Activated naive CD8-positive, alpha-beta T cell treated with anti-CD3 and anti-CD28 coated beads for 36 hours (primary cell): ENCODE measurements at regions not wholly inside any gene's neighbourhood (a gene's known extent, or its start where the extent isn't known, plus 50 kb on each side); places are given as distances from the start of the nearest gene placed in this dataset.

Experiments used
- DNase-seq: peaks from one replicate; pipeline ENCODE4 v3.0.0; 2021
- H3K27ac Mint-ChIP-seq: one replicate; pipeline ENCODE4 v1.8.0; 2022; ENCODE audit warnings: mild to moderate bottlenecking, moderate library complexity, mixed read lengths
- H3K27me3 Mint-ChIP-seq: one replicate; pipeline ENCODE4 v1.8.0; 2022; ENCODE audit warnings: mild to moderate bottlenecking, mixed read lengths
- H3K36me3 Mint-ChIP-seq: one replicate; pipeline ENCODE4 v1.8.0; 2021; ENCODE audit warnings: mild to moderate bottlenecking, mixed read lengths
- H3K4me1 Mint-ChIP-seq: one replicate; pipeline ENCODE4 v1.8.0; 2021; ENCODE audit warnings: mixed read lengths
- H3K4me3 Mint-ChIP-seq: one replicate; pipeline ENCODE4 v1.8.0; 2022; ENCODE audit warnings: mild to moderate bottlenecking, moderate library complexity, mixed read lengths
- H3K9me3 Mint-ChIP-seq: one replicate; pipeline ENCODE4 v1.8.0; 2022; ENCODE audit warnings: mixed read lengths

GRCh38 chr15:70428211-70428822 is 330.6 kb upstream of the TLE3 start:
- Mint-ChIP-seq H3K4me1 (peaks cover 16% of the 10 kb centered on the region), H3K36me3 (peaks cover 3% of the 10 kb centered on the region), H3K27ac (no peak overlapping the region), H3K27me3 (no peaks in the 10 kb centered on the region), H3K4me3 (no peak overlapping the region), H3K9me3 (peaks cover 10% of the 10 kb centered on the region)
- no peak for DNase-seq

GRCh38 chr15:70427167-70428120 is 329.7 kb upstream of the TLE3 start:
- no peaks in the 10 kb centered on the region for H3K27me3 Mint-ChIP-seq
- DNase-seq: no peak
- H3K27ac Mint-ChIP-seq: no peak overlapping the region
- peaks cover 10% of the 10 kb centered on the region for H3K9me3 Mint-ChIP-seq
- H3K36me3 Mint-ChIP-seq: peaks cover 3% of the 10 kb centered on the region
- H3K4me1 Mint-ChIP-seq: peaks cover 16% of the 10 kb centered on the region
- no peak overlapping the region for H3K4me3 Mint-ChIP-seq

- Mint-ChIP-seq H3K27ac (no peak overlapping the region), H3K4me1 (peaks cover 16% of the 10 kb centered on the region), H3K4me3 (no peak overlapping the region), H3K9me3 (peaks cover 10% of the 10 kb centered on the region), H3K27me3 (no peaks in the 10 kb centered on the region), H3K36me3 (peaks cover 3% of the 10 kb centered on the region)
- no peak for DNase-seq
These were observed 328.5 kb upstream of the TLE3 start for GRCh38 chr15:70426096-70426821.

GRCh38 chr15:70424937-70425411 is 327.3 kb upstream of the TLE3 start:
- H3K36me3 Mint-ChIP-seq: peaks cover 3% of the 10 kb centered on the region
- peaks cover 10% of the 10 kb centered on the region for H3K9me3 Mint-ChIP-seq
- H3K4me1 Mint-ChIP-seq: peaks cover 16% of the 10 kb centered on the region
- peak overlapping the region; percentile 11 for H3K27ac Mint-ChIP-seq
- H3K4me3 Mint-ChIP-seq: no peak overlapping the region
- H3K27me3 Mint-ChIP-seq: no peaks in the 10 kb centered on the region
- DNase-seq: peak; percentile 33

GRCh38 chr15:70423267-70423666 is 325.6 kb upstream of the TLE3 start:
- H3K4me1 Mint-ChIP-seq: peaks cover 16% of the 10 kb centered on the region

GRCh38 chr15:70422342-70422741 is 324.6 kb upstream of the TLE3 start:
- Mint-ChIP-seq H3K27ac (no peak overlapping the region), H3K9me3 (peaks cover 5% of the 10 kb centered on the region), H3K36me3 (no peaks in the 10 kb centered on the region), H3K27me3 (no peaks in the 10 kb centered on the region), H3K4me1 (peaks cover 16% of the 10 kb centered on the region), H3K4me3 (no peak overlapping the region)
- no peak for DNase-seq

More at GRCh38 chr15:70423267-70423666, 325.6 kb upstream of the TLE3 start:
- no peak for DNase-seq
- H3K27me3 Mint-ChIP-seq: no peaks in the 10 kb centered on the region
- H3K9me3 Mint-ChIP-seq: peaks cover 5% of the 10 kb centered on the region
- no peaks in the 10 kb centered on the region for H3K36me3 Mint-ChIP-seq
- no peak overlapping the region for H3K4me3 Mint-ChIP-seq
- H3K27ac Mint-ChIP-seq: no peak overlapping the region

GRCh38 chr15:70420948-70421482 is 323.3 kb upstream of the TLE3 start:
- peaks cover 16% of the 10 kb centered on the region for H3K4me1 Mint-ChIP-seq
- H3K27ac Mint-ChIP-seq: no peak overlapping the region
- no peak overlapping the region for H3K4me3 Mint-ChIP-seq
- H3K9me3 Mint-ChIP-seq: peaks cover 5% of the 10 kb centered on the region
- DNase-seq: no peak
- no peaks in the 10 kb centered on the region for H3K36me3 Mint-ChIP-seq
- H3K27me3 Mint-ChIP-seq: no peaks in the 10 kb centered on the region

- no peak overlapping the region for H3K27ac Mint-ChIP-seq
- H3K4me3 Mint-ChIP-seq: no peak overlapping the region
- H3K9me3 Mint-ChIP-seq: peaks cover 5% of the 10 kb centered on the region
- DNase-seq: no peak
- H3K27me3 Mint-ChIP-seq: no peaks in the 10 kb centered on the region
- H3K4me1 Mint-ChIP-seq: peaks cover 10% of the 10 kb centered on the region
- no peaks in the 10 kb centered on the region for H3K36me3 Mint-ChIP-seq
These were observed 322.6 kb upstream of the TLE3 start for GRCh38 chr15:70420086-70420947.

GRCh38 chr15:70418943-70419342 is 321.2 kb upstream of the TLE3 start:
- no peak overlapping the region for H3K27ac Mint-ChIP-seq
- no peak for DNase-seq
- no peaks in the 10 kb centered on the region for H3K9me3 Mint-ChIP-seq
- no peak overlapping the region for H3K4me3 Mint-ChIP-seq
- no peaks in the 10 kb centered on the region for H3K27me3 Mint-ChIP-seq
- no peaks in the 10 kb centered on the region for H3K36me3 Mint-ChIP-seq
- H3K4me1 Mint-ChIP-seq: no peaks in the 10 kb centered on the region

- Mint-ChIP-seq H3K27me3 (no peaks in the 10 kb centered on the region), H3K4me1 (no peaks in the 10 kb centered on the region), H3K4me3 (no peak overlapping the region), H3K27ac (no peak overlapping the region), H3K9me3 (no peaks in the 10 kb centered on the region), H3K36me3 (no peaks in the 10 kb centered on the region)
- no peak for DNase-seq
These were observed 319.8 kb upstream of the TLE3 start for GRCh38 chr15:70417535-70417934.

- H3K4me3 Mint-ChIP-seq: no peak overlapping the region
- no peaks in the 10 kb centered on the region for H3K27me3 Mint-ChIP-seq
- no peaks in the 10 kb centered on the region for H3K9me3 Mint-ChIP-seq
These were observed 319.1 kb upstream of the TLE3 start for GRCh38 chr15:70416829-70417228.

GRCh38 chr15:70415398-70415797 is 317.7 kb upstream of the TLE3 start:
- Mint-ChIP-seq H3K9me3 (no peaks in the 10 kb centered on the region), H3K27ac (no peak overlapping the region), H3K4me1 (no peaks in the 10 kb centered on the region), H3K27me3 (no peaks in the 10 kb centered on the region), H3K4me3 (no peak overlapping the region), H3K36me3 (no peaks in the 10 kb centered on the region)
- no peak for DNase-seq

More at GRCh38 chr15:70416829-70417228, 319.1 kb upstream of the TLE3 start:
- Mint-ChIP-seq H3K27ac (no peak overlapping the region), H3K36me3 (no peaks in the 10 kb centered on the region), H3K4me1 (no peaks in the 10 kb centered on the region)
- no peak for DNase-seq

- Mint-ChIP-seq H3K4me1 (no peaks in the 10 kb centered on the region), H3K27ac (no peak overlapping the region), H3K27me3 (no peaks in the 10 kb centered on the region), H3K36me3 (no peaks in the 10 kb centered on the region), H3K9me3 (no peaks in the 10 kb centered on the region), H3K4me3 (no peak overlapping the region)
- DNase-seq: no peak
These were observed 316.9 kb upstream of the TLE3 start for GRCh38 chr15:70414626-70415025.

- no peaks in the 10 kb centered on the region for H3K36me3 Mint-ChIP-seq
- no peak overlapping the region for H3K4me3 Mint-ChIP-seq
- H3K9me3 Mint-ChIP-seq: no peaks in the 10 kb centered on the region
- DNase-seq: no peak
- no peak overlapping the region for H3K27ac Mint-ChIP-seq
- no peaks in the 10 kb centered on the region for H3K27me3 Mint-ChIP-seq
- H3K4me1 Mint-ChIP-seq: no peaks in the 10 kb centered on the region
These were observed 315.1 kb upstream of the TLE3 start for GRCh38 chr15:70412794-70413193.
